ENCODE measurements at regions not wholly inside any gene's neighbourhood (a gene's known extent, or its start where the extent isn't known, plus 50 kb on each side); places are given as distances from the start of the nearest gene placed in this dataset.
"Not testable (repeated sequence)": the region's sequence is repeated elsewhere in the genome, so short reads cannot be mapped to it uniquely, and the experiment has no call there.

GRCh38 chr16:58937661-58938060 lies 203.5 kb upstream of the GOT2 start:
- no peak for DNase-seq (ENCODE audit: low spot score)
- in situ Hi-C loops (cut with HindIII; ENCODE audit: low sequenced_read_pairs): no loop called here

- in situ Hi-C loops (cut with HindIII; ENCODE audit: low sequenced_read_pairs): no loop called here
- DNase-seq (ENCODE audit: low spot score): no peak
Observed at GRCh38 chr16:58933186-58933585, 199.1 kb upstream of the GOT2 start.

- in situ Hi-C loops (cut with HindIII; ENCODE audit: low sequenced_read_pairs): no loop called here
- DNase-seq (ENCODE audit: low spot score): no peak
Observed at GRCh38 chr16:58931436-58931835, 197.3 kb upstream of the GOT2 start.

- no peak for DNase-seq (ENCODE audit: low spot score)
- in situ Hi-C loops (cut with HindIII; ENCODE audit: low sequenced_read_pairs): no loop called here
Observed at GRCh38 chr16:58923094-58923493, 189.0 kb upstream of the GOT2 start.

GRCh38 chr16:58913456-58913855 lies 179.3 kb upstream of the GOT2 start:
- in situ Hi-C loops (cut with HindIII; ENCODE audit: low sequenced_read_pairs): no loop called here
- DNase-seq (ENCODE audit: low spot score): no peak

- DNase-seq (ENCODE audit: low spot score): no peak
- in situ Hi-C loops (cut with HindIII; ENCODE audit: low sequenced_read_pairs): no loop called here
Observed at GRCh38 chr16:58912571-58912970, 178.5 kb upstream of the GOT2 start.

- in situ Hi-C loops (cut with HindIII; ENCODE audit: low sequenced_read_pairs): no loop called here
- DNase-seq (ENCODE audit: low spot score): no peak
Observed at GRCh38 chr16:58906981-58907715, 173.0 kb upstream of the GOT2 start.

GRCh38 chr16:58904291-58904690 lies 170.2 kb upstream of the GOT2 start:
- in situ Hi-C loops (cut with HindIII; ENCODE audit: low sequenced_read_pairs): no loop called here

GRCh38 chr16:58889516-58889915 lies 155.4 kb upstream of the GOT2 start:
- in situ Hi-C loops (cut with HindIII; ENCODE audit: low sequenced_read_pairs): no loop called here
- DNase-seq (ENCODE audit: low spot score): peak; percentile 2

More at GRCh38 chr16:58904291-58904690, 170.2 kb upstream of the GOT2 start:
- no peak for DNase-seq (ENCODE audit: low spot score)

- in situ Hi-C loops (cut with HindIII; ENCODE audit: low sequenced_read_pairs): no loop called here
Observed at GRCh38 chr16:58885528-58886170, 151.5 kb upstream of the GOT2 start.

GRCh38 chr16:58884141-58884540 lies 150.0 kb upstream of the GOT2 start:
- in situ Hi-C loops (cut with HindIII; ENCODE audit: low sequenced_read_pairs): no loop called here
- DNase-seq (ENCODE audit: low spot score): no peak

More at GRCh38 chr16:58885528-58886170, 151.5 kb upstream of the GOT2 start:
- DNase-seq (ENCODE audit: low spot score): no peak

GRCh38 chr16:58883131-58883530 lies 149.0 kb upstream of the GOT2 start:
- no peak for DNase-seq (ENCODE audit: low spot score)
- in situ Hi-C loops (cut with HindIII; ENCODE audit: low sequenced_read_pairs): no loop called here

- DNase-seq (ENCODE audit: low spot score): no peak
- in situ Hi-C loops (cut with HindIII; ENCODE audit: low sequenced_read_pairs): no loop called here
Observed at GRCh38 chr16:58882292-58882691, 148.2 kb upstream of the GOT2 start.

- DNase-seq (ENCODE audit: low spot score); in situ Hi-C loops (cut with HindIII; ENCODE audit: low sequenced_read_pairs): not testable (repeated sequence)
Observed at GRCh38 chr16:58878641-58879040, 144.5 kb upstream of the GOT2 start.

- in situ Hi-C loops (cut with HindIII; ENCODE audit: low sequenced_read_pairs): no loop called here
- no peak for DNase-seq (ENCODE audit: low spot score)
Observed at GRCh38 chr16:58866935-58867334, 132.8 kb upstream of the GOT2 start.

- no peak for DNase-seq (ENCODE audit: low spot score)
- in situ Hi-C loops (cut with HindIII; ENCODE audit: low sequenced_read_pairs): no loop called here
Observed at GRCh38 chr16:58863761-58864160, 129.6 kb upstream of the GOT2 start.

- DNase-seq (ENCODE audit: low spot score): no peak
- in situ Hi-C loops (cut with HindIII; ENCODE audit: low sequenced_read_pairs): no loop called here
Observed at GRCh38 chr16:58863042-58863441, 128.9 kb upstream of the GOT2 start.

- no peak for DNase-seq (ENCODE audit: low spot score)
- in situ Hi-C loops (cut with HindIII; ENCODE audit: low sequenced_read_pairs): no loop called here
Observed at GRCh38 chr16:58862334-58863021, 128.4 kb upstream of the GOT2 start.

- in situ Hi-C loops (cut with HindIII; ENCODE audit: low sequenced_read_pairs): no loop called here
- DNase-seq (ENCODE audit: low spot score): no peak
Observed at GRCh38 chr16:58859958-58860669, 126.0 kb upstream of the GOT2 start.

GRCh38 chr16:58858577-58858976 lies 124.5 kb upstream of the GOT2 start:
- DNase-seq (ENCODE audit: low spot score); in situ Hi-C loops (cut with HindIII; ENCODE audit: low sequenced_read_pairs): not testable (repeated sequence)
